ENCODE measurements at regions not wholly inside any gene's neighbourhood (a gene's known extent, or its start where the extent isn't known, plus 50 kb on each side); places are given as distances from the start of the nearest gene placed in this dataset.
A peak's percentile ranks its signal among the peaks of the same experiment; 100 is the strongest.

DNA sequence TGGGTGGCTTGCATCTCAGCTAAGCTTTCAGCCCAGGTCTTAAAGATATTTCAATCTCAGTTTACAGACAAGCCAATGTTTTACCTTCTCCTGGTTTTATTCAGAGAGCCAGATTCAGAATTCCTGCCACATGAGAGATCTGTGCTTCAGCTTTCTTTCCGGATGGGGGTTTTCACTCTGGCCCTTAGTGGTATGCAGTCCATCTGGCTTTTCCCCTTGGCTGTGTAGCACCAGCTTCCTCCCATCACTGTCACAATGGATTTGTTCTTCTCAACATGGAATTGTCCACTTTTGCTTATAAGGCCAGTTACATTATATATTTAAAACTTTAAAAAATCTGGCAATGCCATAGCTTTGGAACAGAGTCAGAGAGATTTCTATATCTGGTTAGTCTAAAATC lies 303.9 kb downstream of the ETS1 start:
- Histone ChIP-seq H3K27ac (ENCODE audit: insufficient read depth, low read depth, low read length) (no peak overlapping the region), H3K36me3 (ENCODE audit: control insufficient read depth in 2 of 2, extremely low read depth in 1 of 2, insufficient read depth in 2 of 2, low read length in 2 of 2) (no peaks in the 10 kb centered on the region), H3K9me1 (replicated peaks; ENCODE audit: control insufficient read depth, extremely low read depth, insufficient read depth, low read length) (no peaks in the 10 kb centered on the region), H2AFZ (ENCODE audit: low read depth, low read length) (no peak overlapping the region), H3K4me3 (replicated peaks in 1 of 3; ENCODE audit: insufficient read depth in 1 of 3, low read depth in 1 of 3, low read length in 3 of 3) (no peak overlapping the region), H3K4me2 (ENCODE audit: insufficient read depth, low read length) (no peak overlapping the region), H3K9me3 (replicated peaks; ENCODE audit: control insufficient read depth, insufficient read depth, low read length) (no peaks in the 10 kb centered on the region), H3K9ac (replicated peaks; ENCODE audit: extremely low read depth, insufficient read depth, low read length) (no peak overlapping the region), H3K27me3 (ENCODE audit: control insufficient read depth in 2 of 2, insufficient read depth in 2 of 2, low read length in 2 of 2) (no peaks in the 10 kb centered on the region), H4K20me1 (replicated peaks; ENCODE audit: control insufficient read depth, extremely low read depth, insufficient read depth, low read length) (no peaks in the 10 kb centered on the region), H3K79me2 (ENCODE audit: control insufficient read depth, insufficient read depth, low read length) (no peaks in the 10 kb centered on the region), H3K4me1 (ENCODE audit: control insufficient read depth, extremely low read depth, insufficient read depth, low read length) (no peaks in the 10 kb centered on the region)
- POLR2A ChIA-PET: no interaction called here
- no TSS peak for BruUV-seq (replicated peaks)
- TF ChIP-seq MYC (IDR thresholded peaks at IDR 0.05; ENCODE audit: low read depth, low read length): no peak
- no peak for TF ChIP-seq FOS (IDR thresholded peaks at IDR 0.05; ENCODE audit: borderline replicate concordance, insufficient read depth, low read length)
- DNase-seq (ENCODE audit: low read depth, low spot score) (no peak), FAIRE-seq (no peak)
- dilution Hi-C loops (cut with MboI; ENCODE audit: extremely low pct_ligation_motif_present, low sequenced_read_pairs): no loop called here
- intact Hi-C loops (cut with micrococcal nuclease): no loop called here
- CTCF ChIA-PET: interaction anchor here (1.0 to 2.6 kb wide), 4 partner anchors 111 to 348 kb away, joined by 3 to 13 read pairs (median 8); no protein-coding TSS in a partner anchor

DNA sequence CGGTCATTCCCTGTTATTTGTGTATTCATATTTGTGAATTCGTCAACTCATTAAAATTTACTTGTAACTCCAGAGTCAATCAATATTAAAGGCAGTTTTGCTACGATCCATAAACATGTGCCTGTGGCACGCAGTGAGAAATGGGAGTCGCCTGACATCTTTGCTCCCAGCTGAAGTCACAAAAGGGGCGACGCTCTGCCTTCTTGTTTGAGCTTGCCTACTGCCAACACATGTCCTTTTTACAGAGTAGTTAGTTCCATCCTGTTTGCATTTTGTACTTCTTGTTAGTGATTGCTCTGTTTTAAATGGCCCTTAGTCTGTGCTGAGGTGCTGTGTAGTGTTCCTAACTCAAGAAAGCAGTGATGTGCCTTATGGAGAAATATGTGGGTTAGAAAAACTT lies 305.3 kb downstream of the ETS1 start:
- ChIA-PET CTCF (interaction anchor here (1.4 to 2.6 kb wide), 4 partner anchors 44 to 350 kb away, joined by 4 to 13 read pairs (median 6); no protein-coding TSS in a partner anchor), POLR2A (no interaction called here)
- dilution Hi-C loops (cut with MboI; ENCODE audit: extremely low pct_ligation_motif_present, low sequenced_read_pairs) (no loop called here), intact Hi-C loops (cut with micrococcal nuclease) (no loop called here)
- BruUV-seq (replicated peaks): no TSS peak
- Histone ChIP-seq H2AFZ (ENCODE audit: low read depth, low read length) (peak overlapping the region; percentile 8), H3K9me1 (replicated peaks; ENCODE audit: control insufficient read depth, extremely low read depth, insufficient read depth, low read length) (no peaks in the 10 kb centered on the region), H3K36me3 (ENCODE audit: control insufficient read depth in 2 of 2, extremely low read depth in 1 of 2, insufficient read depth in 2 of 2, low read length in 2 of 2) (no peaks in the 10 kb centered on the region), H3K4me1 (ENCODE audit: control insufficient read depth, extremely low read depth, insufficient read depth, low read length) (no peaks in the 10 kb centered on the region), H3K27ac (ENCODE audit: insufficient read depth, low read depth, low read length) (no peak overlapping the region), H4K20me1 (replicated peaks; ENCODE audit: control insufficient read depth, extremely low read depth, insufficient read depth, low read length) (no peaks in the 10 kb centered on the region), H3K4me3 (replicated peaks in 1 of 3; ENCODE audit: insufficient read depth in 1 of 3, low read depth in 1 of 3, low read length in 3 of 3) (no peak overlapping the region), H3K9ac (replicated peaks; ENCODE audit: extremely low read depth, insufficient read depth, low read length) (no peak overlapping the region), H3K79me2 (ENCODE audit: control insufficient read depth, insufficient read depth, low read length) (no peaks in the 10 kb centered on the region), H3K9me3 (replicated peaks; ENCODE audit: control insufficient read depth, insufficient read depth, low read length) (no peaks in the 10 kb centered on the region), H3K4me2 (ENCODE audit: insufficient read depth, low read length) (no peak overlapping the region), H3K27me3 (ENCODE audit: control insufficient read depth in 2 of 2, insufficient read depth in 2 of 2, low read length in 2 of 2) (no peaks in the 10 kb centered on the region)
- FAIRE-seq (no peak), DNase-seq (ENCODE audit: low read depth, low spot score) (no peak)
- no peak for TF ChIP-seq JUN (IDR thresholded peaks at IDR 0.05; ENCODE audit: borderline replicate concordance, insufficient read depth, insufficient read length, low read depth)
- TF ChIP-seq POLR2A (IDR thresholded peaks at IDR 0.05; ENCODE audit: low read depth, low read length): no peak
- no peak for TF ChIP-seq EZH2 (IDR thresholded peaks at IDR 0.05; ENCODE audit: borderline replicate concordance, low read depth, low read length, severe bottlenecking)
- TF ChIP-seq FOS (IDR thresholded peaks at IDR 0.05; ENCODE audit: borderline replicate concordance, insufficient read depth, low read length): no peak
- TF ChIP-seq GATA2 (IDR thresholded peaks at IDR 0.05; ENCODE audit: insufficient read depth, insufficient read length, low read depth, low read length): no peak
- TF ChIP-seq, protein P1, sequence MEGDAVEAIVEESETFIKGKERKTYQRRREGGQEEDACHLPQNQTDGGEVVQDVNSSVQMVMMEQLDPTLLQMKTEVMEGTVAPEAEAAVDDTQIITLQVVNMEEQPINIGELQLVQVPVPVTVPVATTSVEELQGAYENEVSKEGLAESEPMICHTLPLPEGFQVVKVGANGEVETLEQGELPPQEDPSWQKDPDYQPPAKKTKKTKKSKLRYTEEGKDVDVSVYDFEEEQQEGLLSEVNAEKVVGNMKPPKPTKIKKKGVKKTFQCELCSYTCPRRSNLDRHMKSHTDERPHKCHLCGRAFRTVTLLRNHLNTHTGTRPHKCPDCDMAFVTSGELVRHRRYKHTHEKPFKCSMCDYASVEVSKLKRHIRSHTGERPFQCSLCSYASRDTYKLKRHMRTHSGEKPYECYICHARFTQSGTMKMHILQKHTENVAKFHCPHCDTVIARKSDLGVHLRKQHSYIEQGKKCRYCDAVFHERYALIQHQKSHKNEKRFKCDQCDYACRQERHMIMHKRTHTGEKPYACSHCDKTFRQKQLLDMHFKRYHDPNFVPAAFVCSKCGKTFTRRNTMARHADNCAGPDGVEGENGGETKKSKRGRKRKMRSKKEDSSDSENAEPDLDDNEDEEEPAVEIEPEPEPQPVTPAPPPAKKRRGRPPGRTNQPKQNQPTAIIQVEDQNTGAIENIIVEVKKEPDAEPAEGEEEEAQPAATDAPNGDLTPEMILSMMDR (IDR thresholded peaks at IDR 0.05; ENCODE audit: extremely low read depth in 1 of 2, insufficient read depth in 1 of 2, low read depth in 1 of 2, low read length in 2 of 2): no peak
- TF ChIP-seq, protein P2, sequence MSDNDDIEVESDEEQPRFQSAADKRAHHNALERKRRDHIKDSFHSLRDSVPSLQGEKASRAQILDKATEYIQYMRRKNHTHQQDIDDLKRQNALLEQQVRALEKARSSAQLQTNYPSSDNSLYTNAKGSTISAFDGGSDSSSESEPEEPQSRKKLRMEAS (IDR thresholded peaks at IDR 0.05; ENCODE audit: insufficient read depth, insufficient read length): no peak
- no peak for TF ChIP-seq MYC (IDR thresholded peaks at IDR 0.05; ENCODE audit: low read depth, low read length)
- no peak for TF ChIP-seq POLR2AphosphoS5 (IDR thresholded peaks at IDR 0.05; ENCODE audit: insufficient read depth, low read depth, low read length)

Measured in endothelial cell of umbilical vein (primary cell).